Parathyroid adenoma (tissue), 2 donors: ENCODE measurements at regions not wholly inside any gene's neighbourhood (a gene's known extent, or its start where the extent isn't known, plus 50 kb on each side); places are given as distances from the start of the nearest gene placed in this dataset.

Experiments
- H2AFZ ChIP-seq: fragments of 300-600 bp; sonication (generic); one replicate; pipeline ENCODE4 v1.7.0; 2017; ENCODE audit warnings: antibody characterized with exemption, mild to moderate bottlenecking
- H3K27ac ChIP-seq: fragments of 300-600 bp; sonication (generic); one replicate; pipeline ENCODE4 v1.7.0; 2017
- H3K27me3 ChIP-seq: fragments of 300-600 bp; sonication (generic); one replicate; pipeline ENCODE4 v1.7.0; 2017; ENCODE audit warnings: low read length; ENCODE audit not compliant: control insufficient read depth, insufficient read depth
- H3K36me3 ChIP-seq: fragments of 300-600 bp; sonication (generic); one replicate; pipeline ENCODE4 v1.7.0; 2017; ENCODE audit warnings: low read length; ENCODE audit not compliant: control insufficient read depth, insufficient read depth
- H3K4me1 ChIP-seq: fragments of 300-600 bp; sonication (generic); one replicate; pipeline ENCODE4 v1.7.0; 2017; ENCODE audit warnings: control low read depth
- H3K4me2 ChIP-seq: fragments of 300-600 bp; sonication (generic); one replicate; pipeline ENCODE4 v1.7.0; 2017; ENCODE audit warnings: low read length
- H3K4me3 ChIP-seq: fragments of 300-600 bp; sonication (generic); one replicate; pipeline ENCODE4 v1.7.0; 2017; ENCODE audit warnings: low read depth, low read length
- H3K79me2 ChIP-seq: fragments of 300-600 bp; sonication (generic); one replicate; pipeline ENCODE4 v1.7.0; 2017; ENCODE audit warnings: control low read depth
- H3K9ac ChIP-seq: fragments of 300-600 bp; sonication (generic); one replicate; pipeline ENCODE4 v1.7.0; 2017; ENCODE audit warnings: mild to moderate bottlenecking
- H3K9me3 ChIP-seq: fragments of 300-600 bp; sonication (generic); one replicate; pipeline ENCODE4 v1.7.0; 2017; ENCODE audit warnings: low read length; ENCODE audit not compliant: control insufficient read depth
- TF ChIP-seq, protein P1 (sequence below): fragments of 300-600 bp; sonication (generic); IDR thresholded peaks from one replicate; pipeline ENCODE4 v1.7.0; 2017; ENCODE audit warnings: antibody characterized with exemption, mild to moderate bottlenecking
- donor health status: primary hyperparathyroidism.

GRCh38 chr18:72342933-72343332, 201.2 kb downstream of the CBLN2 start:
- Histone ChIP-seq H3K27ac (no peak overlapping the region), H3K79me2 (no peaks in the 10 kb centered on the region), H3K4me3 (no peak overlapping the region), H3K36me3 (no peaks in the 10 kb centered on the region), H3K4me1 (no peaks in the 10 kb centered on the region), H3K27me3 (no peaks in the 10 kb centered on the region), H3K9ac (no peak overlapping the region), H3K9me3 (no peaks in the 10 kb centered on the region), H2AFZ (no peak overlapping the region), H3K4me2 (no peak overlapping the region)
- TF ChIP-seq, protein P1, sequence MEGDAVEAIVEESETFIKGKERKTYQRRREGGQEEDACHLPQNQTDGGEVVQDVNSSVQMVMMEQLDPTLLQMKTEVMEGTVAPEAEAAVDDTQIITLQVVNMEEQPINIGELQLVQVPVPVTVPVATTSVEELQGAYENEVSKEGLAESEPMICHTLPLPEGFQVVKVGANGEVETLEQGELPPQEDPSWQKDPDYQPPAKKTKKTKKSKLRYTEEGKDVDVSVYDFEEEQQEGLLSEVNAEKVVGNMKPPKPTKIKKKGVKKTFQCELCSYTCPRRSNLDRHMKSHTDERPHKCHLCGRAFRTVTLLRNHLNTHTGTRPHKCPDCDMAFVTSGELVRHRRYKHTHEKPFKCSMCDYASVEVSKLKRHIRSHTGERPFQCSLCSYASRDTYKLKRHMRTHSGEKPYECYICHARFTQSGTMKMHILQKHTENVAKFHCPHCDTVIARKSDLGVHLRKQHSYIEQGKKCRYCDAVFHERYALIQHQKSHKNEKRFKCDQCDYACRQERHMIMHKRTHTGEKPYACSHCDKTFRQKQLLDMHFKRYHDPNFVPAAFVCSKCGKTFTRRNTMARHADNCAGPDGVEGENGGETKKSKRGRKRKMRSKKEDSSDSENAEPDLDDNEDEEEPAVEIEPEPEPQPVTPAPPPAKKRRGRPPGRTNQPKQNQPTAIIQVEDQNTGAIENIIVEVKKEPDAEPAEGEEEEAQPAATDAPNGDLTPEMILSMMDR, result no peak

DNA sequence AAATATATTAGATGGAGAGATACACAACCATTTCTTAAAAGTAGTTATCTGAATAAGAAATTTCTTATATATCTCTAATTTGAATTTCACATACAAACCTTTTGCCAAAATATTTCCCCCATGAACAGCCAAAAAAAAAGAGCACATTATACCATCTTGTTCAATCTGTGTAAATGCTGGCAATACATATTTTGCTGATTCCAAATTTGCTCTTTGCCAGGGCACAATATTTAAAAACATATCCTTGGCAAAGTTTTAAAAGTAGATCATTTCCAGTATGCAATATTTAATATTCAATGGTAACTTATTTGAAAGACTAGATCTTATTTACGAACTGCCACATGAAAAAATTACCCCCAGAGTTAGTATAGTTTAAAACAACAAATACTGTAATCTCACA, 204.2 kb downstream of the CBLN2 start:
- no peaks in the 10 kb centered on the region for H3K79me2 ChIP-seq
- TF ChIP-seq, protein P1, result no peak
- no peak overlapping the region for H3K27ac ChIP-seq
- no peaks in the 10 kb centered on the region for H3K9me3 ChIP-seq
- no peaks in the 10 kb centered on the region for H3K36me3 ChIP-seq
- H3K9ac ChIP-seq, result no peak overlapping the region
- H3K4me3 ChIP-seq, result no peak overlapping the region
- H3K27me3 ChIP-seq, result no peaks in the 10 kb centered on the region
- H3K4me1 ChIP-seq, result no peaks in the 10 kb centered on the region
- H3K4me2 ChIP-seq, result no peak overlapping the region
- no peak overlapping the region for H2AFZ ChIP-seq

DNA sequence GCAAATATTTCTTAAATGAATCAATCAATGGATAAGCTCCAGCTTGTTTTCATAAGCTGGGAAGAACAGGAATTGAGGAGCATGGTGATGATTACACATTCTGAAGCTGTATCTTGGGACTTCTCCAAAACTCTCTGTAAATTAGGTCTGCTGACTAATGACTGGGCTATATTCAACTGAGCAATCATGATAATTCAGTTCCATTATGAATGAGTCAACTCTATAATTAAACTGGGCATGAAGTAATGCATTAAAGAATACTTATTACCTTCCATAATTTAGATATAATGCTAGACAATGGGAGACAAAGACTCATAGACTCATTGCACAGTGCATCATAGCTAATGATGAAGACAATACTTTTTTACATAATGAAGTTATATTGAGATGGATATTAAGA, 207.4 kb downstream of the CBLN2 start:
- Histone ChIP-seq H3K4me1 (no peaks in the 10 kb centered on the region), H3K9me3 (no peaks in the 10 kb centered on the region), H3K9ac (no peak overlapping the region), H3K27ac (no peak overlapping the region), H2AFZ (no peak overlapping the region), H3K27me3 (no peaks in the 10 kb centered on the region), H3K4me3 (no peak overlapping the region), H3K36me3 (no peaks in the 10 kb centered on the region), H3K4me2 (no peak overlapping the region), H3K79me2 (no peaks in the 10 kb centered on the region)
- TF ChIP-seq, protein P1, result no peak

DNA sequence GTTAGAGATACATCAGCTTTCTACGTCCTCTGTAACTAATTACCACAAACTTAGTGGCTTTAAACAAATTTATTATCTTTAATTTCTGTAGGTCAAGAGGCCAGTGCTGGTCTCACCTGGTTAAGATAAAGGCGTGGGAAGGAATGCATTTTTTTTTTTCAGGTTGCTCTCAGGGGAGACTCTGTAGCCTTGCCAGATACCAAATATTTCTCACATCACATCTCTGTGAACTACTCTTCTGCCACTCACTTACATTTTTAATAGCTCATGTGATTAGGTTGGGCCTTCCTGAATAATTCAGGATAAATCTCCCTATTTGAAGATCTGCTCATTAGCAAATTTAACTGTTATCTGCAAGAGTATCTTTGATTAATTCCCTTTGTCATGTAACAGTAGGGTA, 214.6 kb downstream of the CBLN2 start:
- Histone ChIP-seq H3K9ac (no peak overlapping the region), H3K9me3 (no peaks in the 10 kb centered on the region), H3K36me3 (no peaks in the 10 kb centered on the region), H3K4me2 (no peak overlapping the region), H3K27ac (no peak overlapping the region), H3K79me2 (no peaks in the 10 kb centered on the region), H3K4me1 (no peaks in the 10 kb centered on the region), H3K27me3 (no peaks in the 10 kb centered on the region), H3K4me3 (no peak overlapping the region), H2AFZ (no peak overlapping the region)
- TF ChIP-seq, protein P1, result no peak

DNA sequence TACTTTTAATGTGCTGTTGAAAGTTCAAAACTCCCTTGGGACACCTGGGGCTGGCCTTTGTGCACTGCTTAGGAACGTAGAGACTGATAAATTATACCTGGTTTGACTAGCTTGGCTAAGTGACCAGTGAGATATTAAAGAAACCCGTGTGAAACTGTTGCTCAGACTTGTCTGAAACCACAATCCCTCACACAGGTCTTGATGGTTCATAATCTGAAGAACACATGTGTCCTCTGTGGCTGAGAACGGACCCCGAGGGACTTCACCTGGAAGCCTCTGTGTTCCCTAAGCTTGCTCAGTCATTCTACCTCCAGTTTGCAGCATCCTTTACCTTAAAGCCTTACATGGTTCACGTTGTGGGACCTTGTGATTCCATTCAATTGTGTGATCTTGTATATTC, 218.8 kb downstream of the CBLN2 start:
- Histone ChIP-seq H3K4me1 (no peaks in the 10 kb centered on the region), H3K9me3 (no peaks in the 10 kb centered on the region), H3K27me3 (no peaks in the 10 kb centered on the region), H2AFZ (no peak overlapping the region), H3K36me3 (no peaks in the 10 kb centered on the region), H3K9ac (no peak overlapping the region), H3K4me2 (no peak overlapping the region), H3K4me3 (no peak overlapping the region), H3K27ac (no peak overlapping the region), H3K79me2 (no peaks in the 10 kb centered on the region)
- TF ChIP-seq, protein P1, result no peak
